ENCODE measurements at regions not wholly inside any gene's neighbourhood (a gene's known extent, or its start where the extent isn't known, plus 50 kb on each side); places are given as distances from the start of the nearest gene placed in this dataset.

DNA sequence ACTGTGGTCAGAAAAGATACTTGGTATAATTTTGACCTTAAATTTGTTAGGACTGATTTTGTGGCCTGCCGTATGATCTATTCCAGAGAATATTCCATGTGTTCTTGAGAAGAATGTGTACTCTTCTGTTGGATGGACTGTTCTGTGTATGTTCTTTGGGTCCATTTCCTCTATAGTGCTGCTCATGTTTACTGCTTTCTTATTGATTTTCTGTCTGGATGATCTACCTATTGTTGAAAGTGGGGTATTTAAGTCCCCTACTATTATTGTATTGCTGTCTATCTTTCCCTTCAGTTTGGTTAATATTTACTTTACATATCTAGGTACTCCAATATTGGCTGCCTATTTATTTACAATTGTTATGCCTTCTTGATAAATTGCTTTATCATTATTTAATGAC, 298.4 kb downstream of the BCKDHB start:
- Mint-ChIP-seq H3K27ac (no peak overlapping the region), H3K4me3 (no peak overlapping the region), H3K4me1 (no peaks in the 10 kb centered on the region), H3K9me3 (no peaks in the 10 kb centered on the region), H3K27me3 (no peaks in the 10 kb centered on the region), H3K36me3 (ENCODE audit: low read depth) (no peaks in the 10 kb centered on the region)
- DNase-seq = no peak
- intact Hi-C loops (cut with micrococcal nuclease) = no loop called here

DNA sequence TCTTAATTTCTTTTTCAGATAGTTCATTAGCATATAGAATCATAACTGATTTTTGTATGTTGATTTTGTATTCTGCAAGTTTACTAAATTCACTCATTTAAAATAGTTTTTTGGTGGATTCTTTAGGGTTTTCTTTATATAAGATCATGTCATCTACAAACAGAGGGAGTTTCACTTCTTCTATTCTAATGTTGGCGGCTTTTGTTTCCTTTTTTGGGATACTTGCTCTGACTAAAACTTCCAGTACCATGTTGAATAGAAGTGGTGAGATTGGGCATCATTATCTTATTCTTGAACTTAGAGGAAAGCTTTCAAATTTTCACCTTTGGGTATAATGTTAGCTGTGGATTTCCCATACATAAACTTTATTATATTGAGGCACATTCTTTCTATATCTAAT, 296.9 kb downstream of the BCKDHB start:
- Mint-ChIP-seq H3K9me3 (peaks cover under 1% of the 10 kb centered on the region), H3K27ac (no peak overlapping the region), H3K4me3 (no peak overlapping the region), H3K27me3 (no peaks in the 10 kb centered on the region), H3K36me3 (ENCODE audit: low read depth) (no peaks in the 10 kb centered on the region), H3K4me1 (no peaks in the 10 kb centered on the region)
- DNase-seq = no peak
- intact Hi-C loops (cut with micrococcal nuclease) = no loop called here

DNA sequence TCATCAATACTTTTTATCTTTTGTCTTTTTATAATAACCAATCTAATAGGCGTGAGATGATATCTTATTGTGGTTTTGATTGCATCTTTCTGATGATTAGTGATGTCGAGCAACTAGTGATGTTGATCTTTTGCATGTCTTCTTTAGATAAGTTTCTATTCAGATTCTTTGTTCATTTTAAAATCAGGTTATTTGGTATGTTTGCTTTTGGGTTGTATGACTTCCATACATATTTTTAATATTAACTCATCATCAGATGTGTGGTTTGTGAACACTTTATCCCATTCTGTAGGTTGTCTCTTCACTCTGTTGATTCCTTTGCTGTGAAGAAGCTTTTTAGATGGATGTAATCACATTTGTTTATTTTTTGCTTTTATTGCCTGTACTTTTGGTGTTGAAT, 295.8 kb downstream of the BCKDHB start:
- Mint-ChIP-seq H3K4me3 (no peak overlapping the region), H3K4me1 (no peaks in the 10 kb centered on the region), H3K27me3 (no peaks in the 10 kb centered on the region), H3K9me3 (peaks cover 5% of the 10 kb centered on the region), H3K27ac (no peak overlapping the region), H3K36me3 (ENCODE audit: low read depth) (no peaks in the 10 kb centered on the region)
- DNase-seq = no peak
- intact Hi-C loops (cut with micrococcal nuclease) = no loop called here

All from activated CD4-positive, alpha-beta T cell treated with anti-CD3 and anti-CD28 coated beads, Interleukin-2, amount 10 ng/mL, durations not matched to agents 24 days and 14 days (primary cell).